GM19463 (cell line): ENCODE measurements at regions not wholly inside any gene's neighbourhood (a gene's known extent, or its start where the extent isn't known, plus 50 kb on each side); places are given as distances from the start of the nearest gene placed in this dataset.

Experiments used
- ATAC-seq: cut with Tn5 transposase; IDR thresholded peaks from one replicate; pipeline ENCODE4 v1.9.1; 2021; ENCODE audit warnings: mild to moderate bottlenecking, moderate library complexity; ENCODE audit not compliant: unreplicated experiment

DNA sequence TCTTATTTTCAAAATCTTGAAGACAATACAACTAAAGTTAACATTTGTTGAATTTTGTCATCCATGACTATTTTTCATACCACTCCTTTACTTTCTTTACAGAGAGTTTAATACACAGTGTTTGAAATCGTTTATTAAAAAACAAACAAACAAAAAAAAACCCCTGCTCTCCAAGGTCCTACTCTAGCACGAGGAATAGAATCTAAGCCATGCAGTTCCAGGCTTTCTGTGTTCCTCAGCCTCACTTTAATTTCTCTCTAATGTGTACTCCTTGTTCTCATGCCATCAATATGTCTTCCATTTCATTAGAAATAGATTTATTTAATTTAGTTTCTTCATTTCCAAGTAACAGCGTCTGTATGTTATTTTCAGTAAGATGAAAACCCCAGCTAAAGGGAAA is 381.2 kb upstream of the MC4R start:
- no peak for ATAC-seq

DNA sequence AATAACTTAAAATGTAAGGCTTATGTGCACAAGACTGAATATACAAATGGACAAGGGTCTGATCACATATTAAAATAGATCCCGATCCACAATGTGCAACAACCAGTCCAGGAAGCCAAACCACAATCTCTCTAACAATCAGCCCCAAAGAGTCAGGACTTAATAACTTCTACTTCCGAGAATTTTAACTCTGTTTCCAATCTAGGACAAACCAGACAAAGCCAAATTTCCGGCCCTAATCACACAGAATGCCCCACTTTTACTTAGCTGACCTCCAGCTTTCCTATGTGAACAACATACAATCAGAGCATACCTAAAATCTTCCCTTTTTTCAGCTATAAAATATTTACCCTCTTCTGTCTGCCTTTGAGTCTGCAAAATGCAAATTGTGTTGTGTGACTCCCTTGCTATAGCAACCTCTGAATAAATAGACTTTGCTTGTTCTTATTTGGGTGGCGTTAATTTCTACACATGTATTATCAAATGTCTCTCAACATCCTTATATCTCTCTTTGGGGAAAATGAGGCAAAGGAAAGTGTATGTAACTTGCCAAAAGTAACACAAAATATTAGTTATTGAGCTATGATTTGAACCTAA is 381.9 kb upstream of the MC4R start:
- no peak for ATAC-seq

DNA sequence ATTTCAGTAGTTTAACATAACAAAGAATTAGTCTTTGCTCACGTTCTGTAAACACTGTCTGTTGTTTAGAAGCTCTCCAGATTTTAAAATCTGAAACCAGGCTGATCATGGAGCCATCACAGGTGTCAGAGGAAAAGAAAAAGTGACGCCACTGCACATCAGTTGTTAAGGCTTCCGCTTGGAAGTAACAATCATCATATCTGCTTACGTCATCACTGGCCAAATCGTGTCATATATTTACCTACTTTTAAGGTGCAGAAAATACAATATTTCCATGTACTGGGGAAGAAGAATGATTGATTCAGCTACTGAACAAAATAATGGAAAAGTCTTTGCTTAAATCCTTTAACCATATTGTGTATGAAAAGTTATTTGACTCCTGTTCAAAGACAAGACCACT is 382.6 kb upstream of the MC4R start:
- ATAC-seq: no peak

DNA sequence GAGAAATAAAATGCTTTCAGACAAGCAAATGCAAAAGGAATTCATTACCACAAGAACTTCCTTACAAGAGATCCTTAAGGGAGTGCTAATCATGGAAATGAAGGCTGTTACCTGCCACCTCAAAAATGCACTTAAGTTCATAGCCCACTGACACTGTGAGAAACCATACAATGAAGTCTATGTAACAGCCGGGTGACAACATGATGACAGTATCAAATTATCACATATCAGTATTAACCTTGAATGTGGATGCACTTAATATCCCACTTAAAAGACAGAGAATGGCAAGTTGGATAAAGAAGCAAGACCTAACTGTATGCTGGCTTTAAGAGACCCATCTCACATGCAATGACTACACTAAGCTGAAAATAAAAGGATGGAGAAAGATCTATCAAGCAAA is 403.4 kb upstream of the MC4R start:
- ATAC-seq: no peak

DNA sequence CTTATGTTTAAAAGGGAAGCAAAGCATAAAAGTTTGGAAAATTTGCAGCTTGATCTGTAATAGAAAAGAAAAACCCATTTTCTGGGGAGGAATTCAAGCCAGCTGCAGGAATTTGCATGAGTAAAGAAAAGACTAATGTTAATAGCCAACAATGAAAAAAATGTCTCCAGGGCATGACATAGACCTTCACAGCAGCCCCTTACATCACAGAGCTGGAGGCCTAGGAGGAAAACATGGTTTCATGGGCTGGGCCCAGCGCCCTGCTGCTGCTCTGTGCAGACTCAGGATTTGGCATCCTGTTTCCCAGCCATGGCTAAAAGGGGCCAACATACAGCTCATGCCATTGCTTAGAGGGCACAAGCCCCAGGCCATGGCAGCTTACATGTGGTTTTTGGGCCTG is 411.6 kb upstream of the MC4R start:
- no peak for ATAC-seq

DNA sequence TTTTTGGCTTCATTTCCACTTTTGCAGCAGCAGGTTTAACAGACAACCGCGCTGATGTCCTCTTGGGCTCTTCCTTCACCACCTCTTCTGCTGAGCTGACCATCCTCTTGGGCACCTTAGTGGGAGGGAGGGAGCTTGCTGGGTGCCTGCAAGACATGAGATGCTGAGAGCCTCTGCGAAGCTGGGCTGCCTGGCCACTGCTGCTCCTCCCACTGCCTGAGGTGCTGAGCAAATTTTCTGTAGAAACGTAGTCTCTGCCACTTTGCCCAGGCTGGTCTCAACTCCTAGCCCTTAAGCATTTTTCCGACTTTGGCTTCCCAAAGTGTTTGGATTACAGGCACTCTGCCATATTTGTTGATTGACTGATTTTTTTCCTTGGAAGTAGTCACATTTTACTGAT is 422.2 kb upstream of the MC4R start:
- no peak for ATAC-seq

DNA sequence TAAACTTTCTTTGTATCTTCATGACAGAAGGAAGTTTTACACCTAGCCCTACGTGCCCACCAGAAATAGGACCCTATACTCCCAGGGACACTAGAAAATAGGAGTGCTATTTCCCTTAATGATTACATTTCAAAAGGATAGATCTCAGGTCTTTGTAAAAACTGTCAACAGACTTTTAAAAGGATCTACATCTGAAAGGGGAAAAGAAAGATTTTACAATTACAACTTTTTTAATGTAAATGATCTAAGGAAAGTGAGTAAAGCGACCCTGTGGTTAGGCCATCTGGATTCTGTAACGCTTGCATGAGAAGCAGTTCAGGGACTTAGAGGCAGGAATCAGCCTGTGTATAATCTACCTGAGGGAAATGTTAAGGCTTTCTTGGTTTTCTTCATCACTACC is 431.8 kb upstream of the MC4R start:
- ATAC-seq: no peak

DNA sequence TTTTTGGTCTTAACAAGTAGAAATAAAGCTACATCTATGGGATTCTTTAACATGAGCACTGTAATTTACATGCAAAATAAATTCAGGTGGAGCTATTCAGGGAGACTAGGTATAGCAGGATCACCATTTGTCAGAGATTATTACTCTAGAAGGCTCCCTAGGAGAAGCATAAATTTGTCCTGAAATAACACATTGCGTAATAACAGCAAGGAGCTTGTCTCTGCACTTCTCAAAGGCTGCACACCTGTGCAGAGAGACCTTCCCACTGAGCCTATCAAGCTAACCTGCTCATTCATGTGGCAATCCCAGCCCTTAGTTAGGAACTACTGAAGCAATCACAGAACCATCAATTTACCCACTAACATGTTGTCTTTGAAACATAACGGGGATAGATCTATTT is 437.4 kb upstream of the MC4R start:
- no peak for ATAC-seq

DNA sequence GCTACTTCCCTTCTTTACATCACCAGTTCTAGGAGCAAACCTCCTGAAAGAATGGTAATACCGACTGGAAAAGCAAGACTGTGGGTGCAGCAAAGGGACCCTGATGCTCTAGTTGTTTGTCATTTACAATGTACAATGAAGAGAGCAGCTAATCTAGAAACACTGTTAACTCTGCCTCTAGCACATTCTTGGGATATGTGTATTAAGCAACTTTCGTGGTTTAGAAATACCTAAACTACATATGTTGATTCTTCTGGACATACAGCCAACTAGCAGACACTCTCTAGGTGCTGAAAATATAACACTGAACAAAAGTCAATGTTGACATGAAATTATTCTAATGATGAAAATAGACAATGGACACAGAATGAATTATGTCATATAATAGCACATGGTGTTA is 440.3 kb upstream of the MC4R start:
- ATAC-seq: no peak

DNA sequence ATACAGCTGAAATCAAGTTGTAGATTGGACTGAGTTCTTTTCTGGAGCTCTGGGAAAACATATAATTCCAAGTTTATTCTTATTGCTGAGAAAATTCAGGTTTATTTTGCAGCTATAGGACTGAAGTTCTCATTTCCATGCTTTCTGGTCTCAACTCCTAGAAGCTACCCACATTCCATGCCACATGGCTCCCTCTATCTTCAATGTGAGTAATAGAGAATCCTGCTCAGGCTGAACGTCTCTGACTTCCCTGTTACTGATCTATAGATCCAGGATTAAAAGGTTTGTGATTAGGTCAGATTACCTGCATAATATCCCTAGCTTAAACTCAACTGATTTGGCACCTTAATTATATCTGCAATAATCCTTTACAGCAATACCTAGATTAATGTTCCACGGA is 453.8 kb upstream of the MC4R start:
- ATAC-seq: no peak

DNA sequence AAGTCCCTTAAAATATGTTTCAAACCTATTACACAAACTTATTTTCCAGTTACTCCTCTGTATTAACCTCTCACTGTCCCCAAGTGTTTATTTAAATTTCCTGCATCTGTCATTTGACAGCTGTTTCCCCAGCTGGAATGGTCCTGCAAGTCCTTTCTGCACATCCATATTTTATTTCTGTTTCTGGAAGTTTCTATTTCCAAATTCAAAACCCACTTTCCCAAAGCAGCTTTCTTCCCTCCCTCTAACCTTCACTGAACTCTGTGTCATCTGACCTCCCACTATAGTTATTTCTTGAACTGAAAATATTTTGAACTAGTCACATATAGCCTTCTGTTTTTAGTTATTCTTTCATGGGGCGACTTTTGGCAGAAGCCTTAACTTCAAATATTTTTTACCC is 459.4 kb upstream of the MC4R start:
- no peak for ATAC-seq

DNA sequence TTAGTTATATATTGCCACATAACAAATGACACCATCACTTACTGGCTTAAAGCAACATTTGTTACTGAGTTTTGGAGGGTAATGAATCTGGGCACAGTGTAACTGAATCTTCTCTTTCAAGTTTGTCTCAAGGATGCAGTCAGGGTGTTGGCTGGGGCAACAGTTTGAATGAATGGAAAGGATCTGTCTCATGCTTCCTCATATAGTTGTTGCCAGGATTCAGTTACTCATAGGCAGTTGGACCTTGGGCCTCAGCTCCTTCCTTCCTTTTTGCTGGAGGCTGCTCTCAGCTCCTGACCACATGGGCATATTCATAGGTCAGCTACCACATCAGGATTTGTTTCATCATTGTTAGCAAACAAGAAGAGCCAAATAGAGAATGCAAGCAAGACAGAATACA is 466.1 kb upstream of the MC4R start:
- ATAC-seq: no peak

DNA sequence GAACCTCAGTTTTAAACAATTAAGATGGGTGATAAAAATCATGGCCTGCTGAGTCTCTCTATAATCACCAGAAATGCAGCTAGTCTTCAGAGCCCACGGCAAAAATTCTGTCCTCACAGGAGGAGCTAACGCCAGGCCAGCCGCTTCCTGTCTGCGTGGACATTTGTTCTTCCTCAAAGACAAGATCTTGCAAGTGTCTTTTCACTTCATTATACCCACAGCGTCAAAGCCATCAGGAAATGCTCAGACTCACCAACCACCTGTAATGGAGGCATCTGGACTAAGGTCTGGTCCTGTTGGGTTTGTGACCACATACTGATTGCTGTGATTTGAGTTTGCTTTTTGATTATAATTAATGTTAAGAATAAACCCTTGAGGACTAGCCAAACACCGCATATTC is 473.8 kb upstream of the MC4R start:
- ATAC-seq: no peak

DNA sequence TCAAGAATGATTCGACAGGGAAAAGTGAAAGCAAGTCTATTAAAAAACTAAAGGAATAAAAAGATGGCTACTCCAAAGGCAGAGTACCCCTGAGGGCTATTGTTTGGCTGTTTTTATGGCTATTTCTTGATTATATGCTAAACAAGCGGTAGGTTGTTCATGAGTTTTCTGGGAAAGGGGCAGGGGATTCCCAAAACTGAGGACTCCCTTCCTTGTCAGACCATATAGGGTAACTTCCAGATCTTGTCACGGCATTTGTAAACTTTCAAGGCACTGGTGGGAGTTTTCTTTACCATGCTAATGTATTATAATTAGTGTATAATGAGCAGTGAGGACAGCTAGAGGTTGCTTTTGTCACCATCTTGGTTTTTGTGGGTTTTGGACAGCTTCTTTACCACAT is 474.9 kb upstream of the MC4R start:
- ATAC-seq: no peak

DNA sequence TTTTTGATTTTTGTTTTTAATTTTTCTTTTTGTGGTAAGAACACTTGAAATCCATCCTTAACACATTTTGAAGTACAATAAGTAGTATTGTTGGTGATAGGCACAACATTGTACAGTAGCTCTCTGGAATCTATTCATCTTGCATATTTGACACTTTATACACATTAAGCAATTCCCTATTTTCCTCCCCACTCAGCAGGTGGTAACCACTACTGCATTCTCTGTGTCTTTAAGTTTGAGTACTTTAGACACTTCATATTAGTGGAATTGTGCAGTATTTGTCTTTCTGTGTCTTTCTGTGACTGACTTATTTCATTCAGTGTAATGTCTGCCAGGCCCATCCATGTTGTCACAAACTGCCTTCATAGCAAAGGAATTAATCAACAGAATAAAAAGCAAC is 471.7 kb upstream of the CDH20 start:
- ATAC-seq: no peak

DNA sequence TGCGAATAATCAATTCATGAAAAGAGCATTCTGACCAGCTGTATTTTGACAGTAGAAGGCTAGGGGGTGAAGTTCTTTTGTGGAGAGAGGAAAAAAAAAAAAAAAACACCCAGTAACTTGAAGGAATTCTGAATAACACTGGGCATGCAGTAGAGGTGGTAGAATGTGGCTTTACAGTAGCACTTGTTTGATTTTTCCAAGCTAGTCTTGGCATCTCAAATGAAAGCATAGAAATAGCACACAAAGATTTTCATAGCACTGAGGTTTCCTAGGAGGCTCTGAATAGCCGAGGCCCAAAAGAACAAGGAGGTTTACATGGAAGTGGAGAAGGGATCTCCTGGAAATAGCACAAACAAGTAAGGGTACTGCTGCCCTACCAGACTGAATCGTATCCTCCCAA is 470.2 kb upstream of the CDH20 start:
- ATAC-seq: no peak

DNA sequence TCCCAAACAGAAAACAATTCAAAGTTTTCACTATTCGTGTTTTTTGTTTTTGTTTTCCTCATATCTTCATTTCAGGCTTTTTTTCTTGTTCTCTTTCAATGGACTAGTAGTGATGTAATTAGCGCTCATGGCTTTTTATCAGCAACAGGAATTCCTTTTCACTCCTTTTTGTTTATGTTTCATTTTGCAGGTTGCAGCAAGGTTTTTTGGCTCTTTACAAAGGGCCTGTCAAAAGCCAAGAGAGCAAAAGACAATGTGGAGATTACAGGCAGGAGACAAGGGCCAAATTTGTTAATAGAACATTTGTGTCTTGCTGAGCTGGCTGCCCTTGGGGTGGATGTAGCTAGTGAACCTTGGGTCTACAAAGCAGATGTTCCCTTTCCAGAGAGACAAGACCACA is 467.4 kb upstream of the CDH20 start:
- ATAC-seq: no peak

DNA sequence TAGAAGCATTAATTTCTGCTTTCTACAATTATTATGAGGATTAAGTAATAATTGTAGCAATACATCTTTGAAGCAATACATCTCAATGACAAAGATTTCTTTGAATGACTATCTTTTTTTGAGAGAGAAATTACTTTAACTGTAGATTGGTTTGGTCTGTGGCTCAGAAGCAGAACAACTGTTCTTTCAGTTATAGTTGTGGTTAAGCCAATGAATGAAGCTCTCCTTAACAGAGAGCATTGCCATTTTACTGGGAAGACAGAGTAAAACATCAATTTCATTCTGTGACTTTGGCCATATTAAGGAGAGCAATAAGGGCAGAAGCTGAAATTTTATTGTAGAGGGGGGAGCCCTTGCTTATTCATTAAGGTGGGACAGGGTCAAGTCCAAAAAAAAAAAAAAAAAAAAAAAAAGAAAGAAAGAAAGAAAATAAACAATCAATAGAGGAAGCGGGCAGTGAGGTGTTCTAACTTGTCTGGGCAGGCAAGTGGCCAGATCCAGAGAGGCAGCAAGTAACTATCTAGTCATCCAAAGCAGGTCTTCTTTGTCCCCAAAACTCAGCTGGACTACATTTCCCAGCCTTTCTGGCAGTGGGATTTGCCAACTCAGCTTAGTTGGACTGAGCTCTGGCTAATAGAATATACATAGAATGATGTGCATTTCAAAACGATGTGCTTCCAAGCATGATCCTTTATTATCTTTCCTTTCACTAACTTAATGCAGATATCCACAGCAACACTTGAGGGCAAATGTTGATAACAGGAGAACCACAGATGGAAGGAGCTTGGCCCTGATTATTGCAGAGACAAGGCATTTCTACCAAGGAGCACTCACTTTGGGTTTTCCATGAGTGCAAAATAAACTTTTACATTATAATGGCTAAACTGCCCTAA is 462.7 kb upstream of the CDH20 start:
- no peak for ATAC-seq

DNA sequence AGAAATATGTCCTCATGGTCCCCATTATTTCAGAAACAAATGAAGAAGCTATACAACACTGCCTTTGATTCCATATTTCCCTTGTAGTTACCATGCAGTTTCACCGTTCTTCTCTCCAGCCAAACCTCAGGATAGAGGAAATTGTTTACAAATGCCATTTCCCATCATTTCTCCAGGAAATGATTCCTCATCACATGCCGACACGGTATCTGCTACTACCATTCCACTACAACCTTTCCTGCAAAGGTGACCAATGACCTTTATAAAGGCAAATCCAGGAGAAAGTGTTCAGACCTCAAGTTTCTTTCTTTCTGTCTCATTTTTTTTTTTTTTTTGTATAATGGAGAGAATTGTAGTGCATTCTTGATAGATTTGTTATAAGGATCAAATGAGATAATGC is 460.8 kb upstream of the CDH20 start:
- no peak for ATAC-seq

DNA sequence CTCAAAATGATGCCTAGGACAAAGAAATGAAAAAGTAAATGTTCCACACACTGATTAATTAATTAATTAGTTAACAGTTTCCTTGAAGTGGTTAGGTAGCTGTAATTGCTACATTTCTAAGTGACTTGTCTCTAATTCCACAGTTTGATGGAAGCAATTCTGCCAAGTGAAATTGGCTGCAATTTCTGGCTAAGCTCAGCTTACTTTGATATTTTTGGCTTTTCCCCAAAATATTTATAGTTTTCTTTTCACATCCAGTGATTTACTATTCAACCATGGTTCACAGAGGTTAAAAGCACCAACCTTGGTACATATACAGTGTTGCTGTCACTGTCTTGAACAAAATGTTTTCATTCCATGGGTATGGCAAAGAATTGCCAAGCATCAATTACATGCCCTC is 459.5 kb upstream of the CDH20 start:
- no peak for ATAC-seq

DNA sequence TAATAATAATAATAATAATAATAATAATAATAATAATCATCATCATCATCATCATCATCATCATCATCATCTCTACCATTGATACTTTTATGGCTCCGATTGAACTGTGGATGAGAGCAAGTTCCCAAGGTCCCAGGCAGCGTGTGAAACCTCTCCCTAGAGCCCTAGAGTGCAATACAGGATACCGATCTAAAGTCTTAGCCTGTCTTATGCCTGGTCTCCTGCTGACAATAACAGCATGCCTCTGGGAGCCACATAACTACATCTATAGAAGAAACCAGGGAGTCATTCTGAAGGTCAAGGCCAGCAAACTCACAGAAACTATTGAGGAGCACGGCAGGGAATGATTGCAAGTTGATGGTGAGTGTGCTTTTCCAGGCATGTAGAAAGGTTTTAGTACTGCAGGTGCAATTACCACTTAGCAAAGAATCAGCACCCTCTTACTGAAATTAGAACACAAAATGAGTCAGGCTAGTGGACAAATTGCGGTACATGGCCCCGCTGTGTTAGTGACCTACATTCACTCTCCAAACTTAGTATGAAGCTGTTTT is 457.2 kb upstream of the CDH20 start:
- no peak for ATAC-seq

DNA sequence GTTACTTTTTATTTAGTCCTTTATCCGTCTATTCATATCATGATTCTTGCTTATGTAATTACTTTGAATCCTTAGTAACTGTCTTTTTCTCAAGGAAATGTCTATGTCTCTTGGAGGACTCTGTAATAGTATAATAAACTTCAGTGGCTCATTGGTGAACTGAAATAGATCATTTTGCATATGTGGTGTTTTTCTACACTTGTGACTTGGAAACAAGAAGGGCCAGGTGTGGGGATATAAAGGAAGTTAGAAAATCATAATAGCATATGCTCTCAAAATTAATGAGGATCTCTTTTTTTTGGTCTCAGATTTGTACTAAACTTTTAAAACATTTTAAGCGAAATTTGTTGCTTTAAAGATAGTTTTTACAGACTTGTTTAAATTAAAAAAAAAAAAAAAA is 453.0 kb upstream of the CDH20 start:
- no peak for ATAC-seq

DNA sequence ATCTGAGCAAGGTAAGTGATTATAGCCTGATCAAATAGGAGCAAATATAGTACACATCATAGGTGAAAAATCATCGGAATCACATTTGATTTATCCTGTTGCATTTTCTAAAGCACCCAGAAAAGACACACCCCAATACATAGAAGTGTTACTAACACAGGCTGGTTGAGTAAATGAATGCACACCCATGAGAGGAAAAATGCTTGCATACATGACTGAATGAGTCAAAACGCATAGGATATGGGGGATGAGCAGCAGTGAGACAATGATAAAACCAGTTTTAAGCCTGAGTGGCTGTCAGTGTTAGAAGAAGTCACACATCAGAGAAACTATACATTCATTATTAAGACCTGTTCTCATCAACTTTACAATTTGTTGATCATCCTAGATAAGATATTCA is 449.6 kb upstream of the CDH20 start:
- no peak for ATAC-seq
